ENCODE measurements at regions not wholly inside any gene's neighbourhood (a gene's known extent, or its start where the extent isn't known, plus 50 kb on each side); places are given as distances from the start of the nearest gene placed in this dataset.

DNA sequence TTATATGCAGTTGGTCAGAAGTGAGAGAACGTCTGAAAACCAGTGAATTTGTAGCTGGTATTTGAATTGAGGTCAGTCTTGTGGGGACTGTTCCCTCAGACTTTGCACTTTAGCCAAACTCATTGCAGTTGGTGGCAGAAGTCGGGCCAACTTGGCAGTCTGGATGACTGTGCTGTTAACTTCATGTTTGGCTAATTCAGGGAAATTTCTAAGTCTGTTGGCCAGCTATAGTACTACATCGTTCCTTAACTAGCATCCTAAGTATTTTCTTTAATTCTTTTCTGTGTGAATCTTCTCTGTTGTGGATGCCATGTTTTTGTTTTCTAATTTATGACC, 806.8 kb upstream of the GCFC2 start:
- TF ChIP-seq, protein P1, sequence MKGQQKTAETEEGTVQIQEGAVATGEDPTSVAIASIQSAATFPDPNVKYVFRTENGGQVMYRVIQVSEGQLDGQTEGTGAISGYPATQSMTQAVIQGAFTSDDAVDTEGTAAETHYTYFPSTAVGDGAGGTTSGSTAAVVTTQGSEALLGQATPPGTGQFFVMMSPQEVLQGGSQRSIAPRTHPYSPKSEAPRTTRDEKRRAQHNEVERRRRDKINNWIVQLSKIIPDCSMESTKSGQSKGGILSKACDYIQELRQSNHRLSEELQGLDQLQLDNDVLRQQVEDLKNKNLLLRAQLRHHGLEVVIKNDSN (CRISPR knock-in tag; IDR thresholded peaks at IDR 0.05): no peak
- TF ChIP-seq, protein P2, sequence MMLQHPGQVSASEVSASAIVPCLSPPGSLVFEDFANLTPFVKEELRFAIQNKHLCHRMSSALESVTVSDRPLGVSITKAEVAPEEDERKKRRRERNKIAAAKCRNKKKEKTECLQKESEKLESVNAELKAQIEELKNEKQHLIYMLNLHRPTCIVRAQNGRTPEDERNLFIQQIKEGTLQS (CRISPR knock-in tag; conservative IDR thresholded peaks at IDR 0.05): no peak
- TF ChIP-seq, protein P3, sequence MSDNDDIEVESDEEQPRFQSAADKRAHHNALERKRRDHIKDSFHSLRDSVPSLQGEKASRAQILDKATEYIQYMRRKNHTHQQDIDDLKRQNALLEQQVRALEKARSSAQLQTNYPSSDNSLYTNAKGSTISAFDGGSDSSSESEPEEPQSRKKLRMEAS (CRISPR knock-in tag; IDR thresholded peaks at IDR 0.05): no peak
- TF ChIP-seq RELA (CRISPR knock-in tag; IDR thresholded peaks at IDR 0.05; ENCODE audit: borderline replicate concordance): no peak
- TF ChIP-seq, protein P4, sequence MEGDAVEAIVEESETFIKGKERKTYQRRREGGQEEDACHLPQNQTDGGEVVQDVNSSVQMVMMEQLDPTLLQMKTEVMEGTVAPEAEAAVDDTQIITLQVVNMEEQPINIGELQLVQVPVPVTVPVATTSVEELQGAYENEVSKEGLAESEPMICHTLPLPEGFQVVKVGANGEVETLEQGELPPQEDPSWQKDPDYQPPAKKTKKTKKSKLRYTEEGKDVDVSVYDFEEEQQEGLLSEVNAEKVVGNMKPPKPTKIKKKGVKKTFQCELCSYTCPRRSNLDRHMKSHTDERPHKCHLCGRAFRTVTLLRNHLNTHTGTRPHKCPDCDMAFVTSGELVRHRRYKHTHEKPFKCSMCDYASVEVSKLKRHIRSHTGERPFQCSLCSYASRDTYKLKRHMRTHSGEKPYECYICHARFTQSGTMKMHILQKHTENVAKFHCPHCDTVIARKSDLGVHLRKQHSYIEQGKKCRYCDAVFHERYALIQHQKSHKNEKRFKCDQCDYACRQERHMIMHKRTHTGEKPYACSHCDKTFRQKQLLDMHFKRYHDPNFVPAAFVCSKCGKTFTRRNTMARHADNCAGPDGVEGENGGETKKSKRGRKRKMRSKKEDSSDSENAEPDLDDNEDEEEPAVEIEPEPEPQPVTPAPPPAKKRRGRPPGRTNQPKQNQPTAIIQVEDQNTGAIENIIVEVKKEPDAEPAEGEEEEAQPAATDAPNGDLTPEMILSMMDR (IDR thresholded peaks at IDR 0.05): no peak
- TF ChIP-seq, protein P5, sequence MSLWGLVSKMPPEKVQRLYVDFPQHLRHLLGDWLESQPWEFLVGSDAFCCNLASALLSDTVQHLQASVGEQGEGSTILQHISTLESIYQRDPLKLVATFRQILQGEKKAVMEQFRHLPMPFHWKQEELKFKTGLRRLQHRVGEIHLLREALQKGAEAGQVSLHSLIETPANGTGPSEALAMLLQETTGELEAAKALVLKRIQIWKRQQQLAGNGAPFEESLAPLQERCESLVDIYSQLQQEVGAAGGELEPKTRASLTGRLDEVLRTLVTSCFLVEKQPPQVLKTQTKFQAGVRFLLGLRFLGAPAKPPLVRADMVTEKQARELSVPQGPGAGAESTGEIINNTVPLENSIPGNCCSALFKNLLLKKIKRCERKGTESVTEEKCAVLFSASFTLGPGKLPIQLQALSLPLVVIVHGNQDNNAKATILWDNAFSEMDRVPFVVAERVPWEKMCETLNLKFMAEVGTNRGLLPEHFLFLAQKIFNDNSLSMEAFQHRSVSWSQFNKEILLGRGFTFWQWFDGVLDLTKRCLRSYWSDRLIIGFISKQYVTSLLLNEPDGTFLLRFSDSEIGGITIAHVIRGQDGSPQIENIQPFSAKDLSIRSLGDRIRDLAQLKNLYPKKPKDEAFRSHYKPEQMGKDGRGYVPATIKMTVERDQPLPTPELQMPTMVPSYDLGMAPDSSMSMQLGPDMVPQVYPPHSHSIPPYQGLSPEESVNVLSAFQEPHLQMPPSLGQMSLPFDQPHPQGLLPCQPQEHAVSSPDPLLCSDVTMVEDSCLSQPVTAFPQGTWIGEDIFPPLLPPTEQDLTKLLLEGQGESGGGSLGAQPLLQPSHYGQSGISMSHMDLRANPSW (CRISPR knock-in tag; conservative IDR thresholded peaks at IDR 0.05; ENCODE audit: low read depth): no peak
